ENCODE measurements at regions not wholly inside any gene's neighbourhood (a gene's known extent, or its start where the extent isn't known, plus 50 kb on each side); places are given as distances from the start of the nearest gene placed in this dataset.

- TF ChIP-seq ZNF274 (IDR thresholded peaks at IDR 0.05; ENCODE audit: low read depth, low read length): no peak
Observed at GRCh38 chr13:107379407-107380155, 811.6 kb upstream of the ARGLU1 start.

GRCh38 chr13:107376341-107377125 lies 808.6 kb upstream of the ARGLU1 start:
- H3K4me3 ChIP-seq (ENCODE audit: low read length): no peak overlapping the region
- TF ChIP-seq ZNF274 (IDR thresholded peaks at IDR 0.05; ENCODE audit: low read depth, low read length): no peak

More at GRCh38 chr13:107379407-107380155, 811.6 kb upstream of the ARGLU1 start:
- no peak overlapping the region for H3K4me3 ChIP-seq (ENCODE audit: low read length)

- no peak overlapping the region for H3K4me3 ChIP-seq (ENCODE audit: low read length)
- no peak for TF ChIP-seq ZNF274 (IDR thresholded peaks at IDR 0.05; ENCODE audit: low read depth, low read length)
Observed at GRCh38 chr13:107375701-107376340, 807.9 kb upstream of the ARGLU1 start.

- no peak overlapping the region for H3K4me3 ChIP-seq (ENCODE audit: low read length)
- TF ChIP-seq ZNF274 (IDR thresholded peaks at IDR 0.05; ENCODE audit: low read depth, low read length): no peak
Observed at GRCh38 chr13:107374038-107374437, 806.1 kb upstream of the ARGLU1 start.

- TF ChIP-seq ZNF274 (IDR thresholded peaks at IDR 0.05; ENCODE audit: low read depth, low read length): no peak
- H3K4me3 ChIP-seq (ENCODE audit: low read length): no peak overlapping the region
Observed at GRCh38 chr13:107373551-107373950, 805.6 kb upstream of the ARGLU1 start.

- H3K4me3 ChIP-seq (ENCODE audit: low read length): no peak overlapping the region
- no peak for TF ChIP-seq ZNF274 (IDR thresholded peaks at IDR 0.05; ENCODE audit: low read depth, low read length)
Observed at GRCh38 chr13:107370015-107370785, 802.3 kb upstream of the ARGLU1 start.

GRCh38 chr13:107367258-107367657 lies 799.3 kb upstream of the ARGLU1 start:
- no peak overlapping the region for H3K4me3 ChIP-seq (ENCODE audit: low read length)
- no peak for TF ChIP-seq ZNF274 (IDR thresholded peaks at IDR 0.05; ENCODE audit: low read depth, low read length)

GRCh38 chr13:107365466-107366215 lies 797.7 kb upstream of the ARGLU1 start:
- no peak for TF ChIP-seq ZNF274 (IDR thresholded peaks at IDR 0.05; ENCODE audit: low read depth, low read length)
- H3K4me3 ChIP-seq (ENCODE audit: low read length): no peak overlapping the region

GRCh38 chr13:107364658-107365057 lies 796.7 kb upstream of the ARGLU1 start:
- TF ChIP-seq ZNF274 (IDR thresholded peaks at IDR 0.05; ENCODE audit: low read depth, low read length): no peak
- no peak overlapping the region for H3K4me3 ChIP-seq (ENCODE audit: low read length)

GRCh38 chr13:107361666-107362065 lies 793.7 kb upstream of the ARGLU1 start:
- H3K4me3 ChIP-seq (ENCODE audit: low read length): no peak overlapping the region
- no peak for TF ChIP-seq ZNF274 (IDR thresholded peaks at IDR 0.05; ENCODE audit: low read depth, low read length)

GRCh38 chr13:107360010-107360409 lies 792.1 kb upstream of the ARGLU1 start:
- TF ChIP-seq ZNF274 (IDR thresholded peaks at IDR 0.05; ENCODE audit: low read depth, low read length): no peak
- H3K4me3 ChIP-seq (ENCODE audit: low read length): no peak overlapping the region

- H3K4me3 ChIP-seq (ENCODE audit: low read length): no peak overlapping the region
- TF ChIP-seq ZNF274 (IDR thresholded peaks at IDR 0.05; ENCODE audit: low read depth, low read length): no peak
Observed at GRCh38 chr13:107358866-107359265, 790.9 kb upstream of the ARGLU1 start.

- H3K4me3 ChIP-seq (ENCODE audit: low read length): no peak overlapping the region
- no peak for TF ChIP-seq ZNF274 (IDR thresholded peaks at IDR 0.05; ENCODE audit: low read depth, low read length)
Observed at GRCh38 chr13:107351305-107351704, 783.4 kb upstream of the ARGLU1 start.
